Lower leg skin (tissue), 3 donors: ENCODE measurements at regions not wholly inside any gene's neighbourhood (a gene's known extent, or its start where the extent isn't known, plus 50 kb on each side); places are given as distances from the start of the nearest gene placed in this dataset.

Experiments
- CTCF ChIP-seq, 3 donors: fragments of 450-650 bp; IDR thresholded peaks; one replicate each; pipeline ENCODE4 v1.5.1; 2016; ENCODE audit warnings: antibody characterized with exemption in 3 of 3, mild to moderate bottlenecking in 3 of 3, moderate library complexity in 2 of 3
- POLR2A ChIP-seq, 2 donors: fragments of 450-650 bp; IDR thresholded peaks; one replicate each; pipeline ENCODE4 v1.6.1; 2016 to 2017; ENCODE audit warnings: antibody characterized with exemption in 2 of 2, mild to moderate bottlenecking in 1 of 2, moderate library complexity in 1 of 2

- TF ChIP-seq CTCF (IDR thresholded peaks at IDR 0.05) (no peak), POLR2A (IDR thresholded peaks at IDR 0.05) (no peak)
Observed at GRCh38 chr2:217638031-217638430, 364.8 kb downstream of the TNS1 start.
